GM12878 (cell line): ENCODE measurements at regions not wholly inside any gene's neighbourhood (a gene's known extent, or its start where the extent isn't known, plus 50 kb on each side); places are given as distances from the start of the nearest gene placed in this dataset.

ENCODE experiments used
- E2F8 ChIP-seq: fragments of 450-650 bp; IDR thresholded peaks from 2 replicates; pipeline ENCODE4 v1.6.1; 2018; ENCODE audit warnings: mild to moderate bottlenecking, low read depth, moderate library complexity; ENCODE audit not compliant: partially characterized antibody
- EP300 ChIP-seq, 2 experiments: fragments of 150-350 bp in 1 of 2; IDR thresholded peaks; 2 replicates each; pipeline ENCODE4 v1.6.1; 2011 to 2012; ENCODE audit warnings: low read depth in 2 of 2, low read length in 2 of 2, borderline replicate concordance in 1 of 2, improper control_type of control experiment in 1 of 2, inconsistent platforms in 1 of 2; ENCODE audit not compliant: control insufficient read depth in 1 of 2
- RCOR1 ChIP-seq: conservative IDR thresholded peaks from 2 replicates; pipeline ENCODE4 v1.6.1; 2012; ENCODE audit warnings: low read depth, low read length, improper control_type of control experiment
- RELA ChIP-seq: fragments of 450-650 bp; IDR thresholded peaks from 2 replicates; pipeline ENCODE4 v1.8.0; 2014; ENCODE audit warnings: borderline replicate concordance; ENCODE audit not compliant: partially characterized antibody
- SREBF1 ChIP-seq: IDR thresholded peaks from 2 replicates; pipeline ENCODE4 v1.6.1; 2012; ENCODE audit warnings: mild to moderate bottlenecking, low read length
- TF ChIP-seq, protein P1 (sequence below): fragments of 450-650 bp; formaldehyde crosslinking; IDR thresholded peaks from 2 replicates; pipeline ENCODE4 v1.4.0; 2020; ENCODE audit warnings: mild to moderate bottlenecking, moderate library complexity
- TF ChIP-seq, protein P2 (sequence below): fragments of 450-650 bp; IDR thresholded peaks from 2 replicates; pipeline ENCODE4 v1.6.1; 2017; ENCODE audit warnings: antibody characterized with exemption, mild to moderate bottlenecking, moderate library complexity

DNA sequence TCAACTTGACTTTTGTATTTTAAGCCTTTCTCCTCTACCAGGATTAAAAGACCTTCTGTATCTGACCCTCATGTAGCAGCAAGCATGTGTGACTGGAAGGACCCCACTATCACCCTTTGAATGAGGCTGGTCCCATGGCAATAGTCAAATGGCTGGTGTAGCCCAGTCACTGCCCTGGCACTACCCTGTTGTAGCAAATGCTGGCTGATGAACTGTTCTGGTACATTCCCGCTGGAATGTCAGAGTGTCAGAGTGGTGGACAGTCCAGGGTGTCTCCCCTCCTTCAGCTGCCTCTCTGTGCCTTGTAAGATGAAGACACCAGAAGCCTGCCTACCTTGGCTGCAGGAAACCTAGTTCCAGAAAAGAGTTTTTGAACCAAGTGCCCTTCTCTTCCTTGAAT lies 115.7 kb downstream of the ACKR3 start (continued):
- TF ChIP-seq E2F8 = no peak
- TF ChIP-seq, protein P1, sequence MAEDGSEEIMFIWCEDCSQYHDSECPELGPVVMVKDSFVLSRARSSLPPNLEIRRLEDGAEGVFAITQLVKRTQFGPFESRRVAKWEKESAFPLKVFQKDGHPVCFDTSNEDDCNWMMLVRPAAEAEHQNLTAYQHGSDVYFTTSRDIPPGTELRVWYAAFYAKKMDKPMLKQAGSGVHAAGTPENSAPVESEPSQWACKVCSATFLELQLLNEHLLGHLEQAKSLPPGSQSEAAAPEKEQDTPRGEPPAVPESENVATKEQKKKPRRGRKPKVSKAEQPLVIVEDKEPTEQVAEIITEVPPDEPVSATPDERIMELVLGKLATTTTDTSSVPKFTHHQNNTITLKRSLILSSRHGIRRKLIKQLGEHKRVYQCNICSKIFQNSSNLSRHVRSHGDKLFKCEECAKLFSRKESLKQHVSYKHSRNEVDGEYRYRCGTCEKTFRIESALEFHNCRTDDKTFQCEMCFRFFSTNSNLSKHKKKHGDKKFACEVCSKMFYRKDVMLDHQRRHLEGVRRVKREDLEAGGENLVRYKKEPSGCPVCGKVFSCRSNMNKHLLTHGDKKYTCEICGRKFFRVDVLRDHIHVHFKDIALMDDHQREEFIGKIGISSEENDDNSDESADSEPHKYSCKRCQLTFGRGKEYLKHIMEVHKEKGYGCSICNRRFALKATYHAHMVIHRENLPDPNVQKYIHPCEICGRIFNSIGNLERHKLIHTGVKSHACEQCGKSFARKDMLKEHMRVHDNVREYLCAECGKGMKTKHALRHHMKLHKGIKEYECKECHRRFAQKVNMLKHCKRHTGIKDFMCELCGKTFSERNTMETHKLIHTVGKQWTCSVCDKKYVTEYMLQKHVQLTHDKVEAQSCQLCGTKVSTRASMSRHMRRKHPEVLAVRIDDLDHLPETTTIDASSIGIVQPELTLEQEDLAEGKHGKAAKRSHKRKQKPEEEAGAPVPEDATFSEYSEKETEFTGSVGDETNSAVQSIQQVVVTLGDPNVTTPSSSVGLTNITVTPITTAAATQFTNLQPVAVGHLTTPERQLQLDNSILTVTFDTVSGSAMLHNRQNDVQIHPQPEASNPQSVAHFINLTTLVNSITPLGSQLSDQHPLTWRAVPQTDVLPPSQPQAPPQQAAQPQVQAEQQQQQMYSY = no peak
- TF ChIP-seq SREBF1 = no peak
- no peak for TF ChIP-seq RCOR1
- TF ChIP-seq, protein P2, sequence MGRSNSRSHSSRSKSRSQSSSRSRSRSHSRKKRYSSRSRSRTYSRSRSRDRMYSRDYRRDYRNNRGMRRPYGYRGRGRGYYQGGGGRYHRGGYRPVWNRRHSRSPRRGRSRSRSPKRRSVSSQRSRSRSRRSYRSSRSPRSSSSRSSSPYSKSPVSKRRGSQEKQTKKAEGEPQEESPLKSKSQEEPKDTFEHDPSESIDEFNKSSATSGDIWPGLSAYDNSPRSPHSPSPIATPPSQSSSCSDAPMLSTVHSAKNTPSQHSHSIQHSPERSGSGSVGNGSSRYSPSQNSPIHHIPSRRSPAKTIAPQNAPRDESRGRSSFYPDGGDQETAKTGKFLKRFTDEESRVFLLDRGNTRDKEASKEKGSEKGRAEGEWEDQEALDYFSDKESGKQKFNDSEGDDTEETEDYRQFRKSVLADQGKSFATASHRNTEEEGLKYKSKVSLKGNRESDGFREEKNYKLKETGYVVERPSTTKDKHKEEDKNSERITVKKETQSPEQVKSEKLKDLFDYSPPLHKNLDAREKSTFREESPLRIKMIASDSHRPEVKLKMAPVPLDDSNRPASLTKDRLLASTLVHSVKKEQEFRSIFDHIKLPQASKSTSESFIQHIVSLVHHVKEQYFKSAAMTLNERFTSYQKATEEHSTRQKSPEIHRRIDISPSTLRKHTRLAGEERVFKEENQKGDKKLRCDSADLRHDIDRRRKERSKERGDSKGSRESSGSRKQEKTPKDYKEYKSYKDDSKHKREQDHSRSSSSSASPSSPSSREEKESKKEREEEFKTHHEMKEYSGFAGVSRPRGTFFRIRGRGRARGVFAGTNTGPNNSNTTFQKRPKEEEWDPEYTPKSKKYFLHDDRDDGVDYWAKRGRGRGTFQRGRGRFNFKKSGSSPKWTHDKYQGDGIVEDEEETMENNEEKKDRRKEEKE = no peak
- TF ChIP-seq EP300 (IDR thresholded peaks at IDR 0.05; ENCODE audit: borderline replicate concordance in 1 of 2, control insufficient read depth in 1 of 2, low read depth in 2 of 2, low read length in 2 of 2) = no peak
- no peak for TF ChIP-seq RELA
